CD4-positive, alpha-beta T cell treated with Interleukin-6 for 4 hours (primary cell): ENCODE measurements at regions not wholly inside any gene's neighbourhood (a gene's known extent, or its start where the extent isn't known, plus 50 kb on each side); places are given as distances from the start of the nearest gene placed in this dataset.

ENCODE experiments used
- DNase-seq: peaks from one replicate; pipeline ENCODE4 v3.0.0-alpha.2; 2020; ENCODE audit warnings: mixed read lengths

GRCh38 chr10:130372866-130373265 is 236.7 kb downstream of the GLRX3 start:
- no peak for DNase-seq

GRCh38 chr10:130377986-130378540 is 241.9 kb downstream of the GLRX3 start:
- DNase-seq = no peak

- no peak for DNase-seq
Measured at GRCh38 chr10:130378556-130379400, 242.6 kb downstream of the GLRX3 start.

GRCh38 chr10:130380056-130380455 is 243.9 kb downstream of the GLRX3 start:
- no peak for DNase-seq

- no peak for DNase-seq
Measured at GRCh38 chr10:130382031-130382430, 245.8 kb downstream of the GLRX3 start.

- no peak for DNase-seq
Measured at GRCh38 chr10:130387936-130388580, 251.9 kb downstream of the GLRX3 start.

- DNase-seq = no peak
Measured at GRCh38 chr10:130388746-130389145, 252.6 kb downstream of the GLRX3 start.

- DNase-seq = no peak
Measured at GRCh38 chr10:130389906-130390305, 253.7 kb downstream of the GLRX3 start.

- no peak for DNase-seq
Measured at GRCh38 chr10:130392031-130392430, 255.8 kb downstream of the GLRX3 start.

- no peak for DNase-seq
Measured at GRCh38 chr10:130393342-130393741, 257.2 kb downstream of the GLRX3 start.

GRCh38 chr10:130394832-130395231 is 258.6 kb downstream of the GLRX3 start:
- DNase-seq = no peak

GRCh38 chr10:130395248-130395936 is 259.2 kb downstream of the GLRX3 start:
- no peak for DNase-seq

- DNase-seq = no peak
Measured at GRCh38 chr10:130396044-130396443, 259.9 kb downstream of the GLRX3 start.

- no peak for DNase-seq
Measured at GRCh38 chr10:130398090-130398994, 262.2 kb downstream of the GLRX3 start.

GRCh38 chr10:130399425-130399950 is 263.3 kb downstream of the GLRX3 start:
- DNase-seq = no peak

- no peak for DNase-seq
Measured at GRCh38 chr10:130400890-130401289, 264.7 kb downstream of the GLRX3 start.

GRCh38 chr10:130401860-130402765 is 265.9 kb downstream of the GLRX3 start:
- DNase-seq = no peak

- DNase-seq = no peak
Measured at GRCh38 chr10:130403153-130404075, 267.2 kb downstream of the GLRX3 start.

GRCh38 chr10:130404476-130405055 is 268.4 kb downstream of the GLRX3 start:
- no peak for DNase-seq
